GM10248 (cell line): ENCODE measurements at regions not wholly inside any gene's neighbourhood (a gene's known extent, or its start where the extent isn't known, plus 50 kb on each side); places are given as distances from the start of the nearest gene placed in this dataset.

Experiments
- CTCF ChIA-PET: fragments of 300-600 bp; sonication (Branson Sonifier 250); formaldehyde crosslinking; extraction: SDS; loops from one replicate; lab custom pipeline; 2021; ENCODE audit warnings: antibody characterized with exemption; lab: Yijun Ruan, JAX
- POLR2A ChIA-PET: fragments of 350-650 bp; sonication (Branson Sonifier 250); formaldehyde crosslinking; extraction: SDS; loops from one replicate; lab custom pipeline; 2020; ENCODE audit warnings: antibody characterized with exemption; lab: Yijun Ruan, JAX
- DNase-seq: peaks from one replicate; pipeline ENCODE4 v3.0.0; 2012; ENCODE audit errors: extremely low spot score
- CTCF ChIP-seq: IDR thresholded peaks from 2 replicates; pipeline ENCODE4 v1.5.1; 2012; ENCODE audit warnings: mild to moderate bottlenecking, low read depth; ENCODE audit errors: extremely low read depth, missing control alignments, control extremely low read depth

DNA sequence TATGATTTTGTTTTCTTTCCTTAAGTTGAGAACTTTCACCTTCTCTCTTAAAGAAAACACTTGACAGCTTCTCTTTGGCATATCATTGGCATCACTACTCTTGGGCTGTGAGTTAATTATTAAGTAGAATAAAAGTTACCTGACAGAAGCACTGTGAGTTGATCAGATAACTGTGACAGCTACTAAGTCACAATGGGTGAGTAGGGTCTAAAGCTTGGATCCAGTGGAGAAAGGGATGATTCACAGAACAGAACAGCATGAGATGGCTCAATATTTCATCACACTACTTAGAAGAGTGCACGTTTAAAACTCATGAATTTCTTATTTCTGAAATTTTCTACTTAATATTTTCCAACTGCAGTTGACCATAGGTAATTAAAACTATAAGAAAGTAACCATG is 268.5 kb upstream of the NMUR2 start:
- DNase-seq: no peak
- POLR2A ChIA-PET: no interaction called here
- TF ChIP-seq CTCF: no peak
- CTCF ChIA-PET: no interaction called here

DNA sequence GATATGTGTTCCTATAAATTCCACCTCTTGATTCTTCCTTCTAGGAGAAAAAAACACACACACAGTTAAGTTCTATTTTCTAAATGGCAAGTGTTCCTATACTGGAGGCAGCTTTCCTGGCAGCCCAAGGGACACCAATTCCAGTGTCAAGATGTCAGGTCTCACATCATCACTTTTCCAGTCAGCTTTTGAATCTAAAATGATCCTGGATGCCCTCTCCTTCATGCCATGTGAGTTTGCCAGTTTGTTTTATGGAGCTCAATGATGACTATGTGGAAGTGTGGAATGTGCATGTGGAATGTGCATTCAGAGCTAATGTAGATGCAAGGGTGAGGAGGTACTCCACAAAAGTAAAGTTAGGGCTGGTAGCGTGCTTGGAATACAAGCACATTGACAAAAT is 269.3 kb upstream of the NMUR2 start:
- POLR2A ChIA-PET: no interaction called here
- no peak for TF ChIP-seq CTCF
- no peak for DNase-seq
- CTCF ChIA-PET: no interaction called here

- POLR2A ChIA-PET: no interaction called here
- no peak for TF ChIP-seq CTCF
- no peak for DNase-seq
- CTCF ChIA-PET: interaction anchor here (0.7 kb wide), 1 partner anchor 27 kb away, joined by 3 read pairs; no protein-coding TSS in a partner anchor
These were observed 271.1 kb upstream of the NMUR2 start for GRCh38 chr5:152676196-152676595.

GRCh38 chr5:152683205-152683604 is 278.1 kb upstream of the NMUR2 start:
- ChIA-PET CTCF (interaction anchor here (1.3 kb wide), 1 partner anchor 11 kb away, joined by 4 read pairs; no protein-coding TSS in a partner anchor), POLR2A (no interaction called here)
- DNase-seq: no peak
- no peak for TF ChIP-seq CTCF

DNA sequence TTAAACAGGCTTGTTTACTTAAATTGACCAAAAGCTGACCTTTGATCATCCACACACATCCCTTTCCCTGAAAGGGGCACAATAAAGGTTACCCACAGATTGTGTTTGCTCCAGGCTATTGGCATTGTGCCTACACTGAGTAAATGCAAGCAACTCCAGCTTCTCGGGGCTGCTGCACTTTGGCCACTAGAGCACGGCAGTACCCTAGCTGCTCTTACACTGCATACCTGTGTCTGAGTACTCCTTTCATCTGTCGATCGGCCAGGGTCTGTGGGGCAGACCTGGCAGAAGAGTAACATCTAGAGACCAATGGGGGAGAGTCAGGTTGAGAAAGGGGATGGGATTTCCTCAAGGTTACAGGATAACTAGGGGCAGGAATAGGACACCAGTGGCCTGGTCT is 281.9 kb upstream of the NMUR2 start:
- ChIA-PET POLR2A (no interaction called here), CTCF (no interaction called here)
- no peak for DNase-seq
- no peak for TF ChIP-seq CTCF

- no peak for TF ChIP-seq CTCF
- no peak for DNase-seq
- ChIA-PET POLR2A (no interaction called here), CTCF (no interaction called here)
These were observed 283.6 kb upstream of the NMUR2 start for GRCh38 chr5:152688561-152689249.
